Liver (tissue), 3 donors: ENCODE measurements at regions not wholly inside any gene's neighbourhood (a gene's known extent, or its start where the extent isn't known, plus 50 kb on each side); places are given as distances from the start of the nearest gene placed in this dataset.
"Not testable (repeated sequence)": the region's sequence is repeated elsewhere in the genome, so short reads cannot be mapped to it uniquely, and the experiment has no call there.

Experiments used
- CTCF ChIP-seq: fragments of 150-350 bp; IDR thresholded peaks from 2 replicates; pipeline ENCODE4 v1.5.1; 2017; ENCODE audit warnings: improper control_type of control experiment, low read depth, low read length; ENCODE audit not compliant: missing input control
- REST ChIP-seq: IDR thresholded peaks from 2 replicates; pipeline ENCODE4 v1.6.1; 2016; ENCODE audit warnings: antibody characterized with exemption, mild to moderate bottlenecking
- SP1 ChIP-seq: IDR thresholded peaks from 2 replicates; pipeline ENCODE4 v1.6.1; 2018; ENCODE audit warnings: antibody characterized with exemption, mild to moderate bottlenecking
- TF ChIP-seq, protein P1 (sequence below): IDR thresholded peaks from 2 replicates; pipeline ENCODE4 v1.6.1; 2016; ENCODE audit warnings: antibody characterized with exemption
- donor health status: healthy.
- donor health status: healthy.

- TF ChIP-seq CTCF, REST, SP1: not testable (repeated sequence)
- TF ChIP-seq, protein P1, sequence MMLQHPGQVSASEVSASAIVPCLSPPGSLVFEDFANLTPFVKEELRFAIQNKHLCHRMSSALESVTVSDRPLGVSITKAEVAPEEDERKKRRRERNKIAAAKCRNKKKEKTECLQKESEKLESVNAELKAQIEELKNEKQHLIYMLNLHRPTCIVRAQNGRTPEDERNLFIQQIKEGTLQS = not testable (repeated sequence)
These were observed 213.2 kb downstream of the MEIS1 start for GRCh38 chr2:66648081-66648480.
